ENCODE measurements at regions not wholly inside any gene's neighbourhood (a gene's known extent, or its start where the extent isn't known, plus 50 kb on each side); places are given as distances from the start of the nearest gene placed in this dataset.

DNA sequence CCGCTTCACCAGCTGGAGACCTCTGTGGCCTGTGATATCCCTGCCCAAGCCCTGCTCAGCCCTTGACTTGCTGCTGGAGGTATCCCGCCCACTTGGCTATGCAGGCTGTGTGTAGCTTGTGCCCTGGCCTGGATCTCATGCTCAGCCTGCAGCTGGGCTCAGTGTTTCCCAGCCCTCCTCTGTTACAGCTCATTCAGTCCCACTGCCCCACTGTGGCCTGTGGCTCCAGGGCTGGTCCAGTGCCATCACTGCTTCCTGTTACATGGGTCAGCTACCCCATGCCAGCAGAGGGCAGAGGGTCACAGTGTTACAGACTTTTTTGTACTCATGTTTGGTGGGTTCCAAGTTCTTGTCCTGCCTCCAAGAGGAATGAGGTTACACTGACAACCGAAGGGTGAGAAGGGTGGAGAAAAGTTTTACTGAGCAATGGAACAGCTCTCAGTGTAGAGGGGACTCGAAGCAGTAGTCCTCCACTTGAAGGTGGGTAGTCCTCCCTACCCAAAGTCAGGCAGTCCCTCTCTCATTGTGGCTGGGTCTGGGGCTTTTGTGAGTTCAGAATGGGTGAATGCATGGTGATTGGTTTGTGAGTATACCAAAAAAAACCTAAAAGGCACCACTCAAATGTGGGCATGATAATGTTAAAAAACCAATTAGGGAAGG lies 100.4 kb downstream of the ANKRD7 start:
- TF ChIP-seq TAF1 (IDR thresholded peaks at IDR 0.05; ENCODE audit: borderline replicate concordance, low read depth, low read length) (no peak), POLR2AphosphoS5 (IDR thresholded peaks at IDR 0.05; ENCODE audit: low read depth, low read length) (no peak)

Data from GM12892 (cell line).